ENCODE measurements at regions not wholly inside any gene's neighbourhood (a gene's known extent, or its start where the extent isn't known, plus 50 kb on each side); places are given as distances from the start of the nearest gene placed in this dataset.

GRCh38 chrX:11995146-11995545, 143.1 kb upstream of the FRMPD4 start:
- H3K9ac ChIP-seq (ENCODE audit: low read depth, low read length), result no peak overlapping the region
- H3K4me3 ChIP-seq (ENCODE audit: low read depth in 1 of 2, low read length in 2 of 2), result no peak overlapping the region
- TF ChIP-seq CTCF (IDR thresholded peaks at IDR 0.05; ENCODE audit: borderline replicate concordance, extremely low read depth, low read length, poor library complexity, severe bottlenecking) (no peak), EZH2 (IDR thresholded peaks at IDR 0.05; ENCODE audit: borderline replicate concordance, low read depth, low read length, severe bottlenecking) (no peak)
- no peak overlapping the region for H3K27ac ChIP-seq (ENCODE audit: low read length)
- DNase-seq, result no peak
- no peak overlapping the region for H3K4me2 ChIP-seq (ENCODE audit: insufficient read depth, low read length)
- no peaks in the 10 kb centered on the region for H3K4me1 ChIP-seq (ENCODE audit: insufficient read depth, low read length)
- no peak for ATAC-seq (ENCODE audit: insufficient read depth, low read depth)
- no peak overlapping the region for H2AFZ ChIP-seq (ENCODE audit: low read depth, low read length)
- H3K9me3 ChIP-seq (ENCODE audit: insufficient read depth, low read length, severe bottlenecking), result no peaks in the 10 kb centered on the region
- H4K20me1 ChIP-seq (ENCODE audit: insufficient read depth, low read length), result no peaks in the 10 kb centered on the region
- H3K79me2 ChIP-seq (ENCODE audit: insufficient read depth, low read length), result no peaks in the 10 kb centered on the region
- H3K27me3 ChIP-seq (ENCODE audit: insufficient read depth, low read length, poor library complexity), result no peaks in the 10 kb centered on the region
- no peaks in the 10 kb centered on the region for H3K36me3 ChIP-seq (ENCODE audit: insufficient read depth, low read length)

GRCh38 chrX:11996810-11997209, 141.5 kb upstream of the FRMPD4 start:
- H3K4me1 ChIP-seq (ENCODE audit: insufficient read depth, low read length), result no peaks in the 10 kb centered on the region
- H4K20me1 ChIP-seq (ENCODE audit: insufficient read depth, low read length), result no peaks in the 10 kb centered on the region
- ATAC-seq (ENCODE audit: insufficient read depth, low read depth), result no peak
- no peaks in the 10 kb centered on the region for H3K9me3 ChIP-seq (ENCODE audit: insufficient read depth, low read length, severe bottlenecking)
- H3K27ac ChIP-seq (ENCODE audit: low read length), result no peak overlapping the region
- no peak for DNase-seq
- no peaks in the 10 kb centered on the region for H3K79me2 ChIP-seq (ENCODE audit: insufficient read depth, low read length)
- H3K9ac ChIP-seq (ENCODE audit: low read depth, low read length), result no peak overlapping the region
- no peaks in the 10 kb centered on the region for H3K36me3 ChIP-seq (ENCODE audit: insufficient read depth, low read length)
- no peak overlapping the region for H2AFZ ChIP-seq (ENCODE audit: low read depth, low read length)
- no peaks in the 10 kb centered on the region for H3K27me3 ChIP-seq (ENCODE audit: insufficient read depth, low read length, poor library complexity)
- no peak for TF ChIP-seq EZH2 (IDR thresholded peaks at IDR 0.05; ENCODE audit: borderline replicate concordance, low read depth, low read length, severe bottlenecking)
- no peak for TF ChIP-seq CTCF (IDR thresholded peaks at IDR 0.05; ENCODE audit: borderline replicate concordance, extremely low read depth, low read length, poor library complexity, severe bottlenecking)
- no peak overlapping the region for H3K4me2 ChIP-seq (ENCODE audit: insufficient read depth, low read length)
- H3K4me3 ChIP-seq (ENCODE audit: low read depth in 1 of 2, low read length in 2 of 2), result no peak overlapping the region

GRCh38 chrX:11998944-11999343, 139.3 kb upstream of the FRMPD4 start:
- no peak overlapping the region for H2AFZ ChIP-seq (ENCODE audit: low read depth, low read length)
- H4K20me1 ChIP-seq (ENCODE audit: insufficient read depth, low read length), result no peaks in the 10 kb centered on the region
- H3K4me3 ChIP-seq (ENCODE audit: low read depth in 1 of 2, low read length in 2 of 2), result no peak overlapping the region
- no peaks in the 10 kb centered on the region for H3K9me3 ChIP-seq (ENCODE audit: insufficient read depth, low read length, severe bottlenecking)
- ATAC-seq (ENCODE audit: insufficient read depth, low read depth), result no peak
- no peaks in the 10 kb centered on the region for H3K4me1 ChIP-seq (ENCODE audit: insufficient read depth, low read length)
- no peaks in the 10 kb centered on the region for H3K36me3 ChIP-seq (ENCODE audit: insufficient read depth, low read length)
- H3K79me2 ChIP-seq (ENCODE audit: insufficient read depth, low read length), result no peaks in the 10 kb centered on the region
- H3K4me2 ChIP-seq (ENCODE audit: insufficient read depth, low read length), result no peak overlapping the region
- no peak overlapping the region for H3K27ac ChIP-seq (ENCODE audit: low read length)
- no peak for DNase-seq
- no peak overlapping the region for H3K9ac ChIP-seq (ENCODE audit: low read depth, low read length)
- no peaks in the 10 kb centered on the region for H3K27me3 ChIP-seq (ENCODE audit: insufficient read depth, low read length, poor library complexity)
- TF ChIP-seq CTCF (IDR thresholded peaks at IDR 0.05; ENCODE audit: borderline replicate concordance, extremely low read depth, low read length, poor library complexity, severe bottlenecking) (no peak), EZH2 (IDR thresholded peaks at IDR 0.05; ENCODE audit: borderline replicate concordance, low read depth, low read length, severe bottlenecking) (no peak)

GRCh38 chrX:12002876-12003275, 135.4 kb upstream of the FRMPD4 start:
- Histone ChIP-seq H3K4me3 (ENCODE audit: low read depth in 1 of 2, low read length in 2 of 2) (no peak overlapping the region), H4K20me1 (ENCODE audit: insufficient read depth, low read length) (no peaks in the 10 kb centered on the region), H2AFZ (ENCODE audit: low read depth, low read length) (no peak overlapping the region), H3K27ac (ENCODE audit: low read length) (no peak overlapping the region), H3K36me3 (ENCODE audit: insufficient read depth, low read length) (no peaks in the 10 kb centered on the region), H3K27me3 (ENCODE audit: insufficient read depth, low read length, poor library complexity) (no peaks in the 10 kb centered on the region), H3K79me2 (ENCODE audit: insufficient read depth, low read length) (no peaks in the 10 kb centered on the region), H3K9me3 (ENCODE audit: insufficient read depth, low read length, severe bottlenecking) (no peaks in the 10 kb centered on the region), H3K4me2 (ENCODE audit: insufficient read depth, low read length) (no peak overlapping the region), H3K9ac (ENCODE audit: low read depth, low read length) (no peak overlapping the region), H3K4me1 (ENCODE audit: insufficient read depth, low read length) (no peaks in the 10 kb centered on the region)
- ATAC-seq (ENCODE audit: insufficient read depth, low read depth) (no peak), DNase-seq (no peak)
- TF ChIP-seq CTCF (IDR thresholded peaks at IDR 0.05; ENCODE audit: borderline replicate concordance, extremely low read depth, low read length, poor library complexity, severe bottlenecking) (no peak), EZH2 (IDR thresholded peaks at IDR 0.05; ENCODE audit: borderline replicate concordance, low read depth, low read length, severe bottlenecking) (no peak)

All from DND-41 (cell line).